Parathyroid adenoma (tissue), 2 donors: ENCODE measurements at regions not wholly inside any gene's neighbourhood (a gene's known extent, or its start where the extent isn't known, plus 50 kb on each side); places are given as distances from the start of the nearest gene placed in this dataset.
"Not testable (repeated sequence)": the region's sequence is repeated elsewhere in the genome, so short reads cannot be mapped to it uniquely, and the experiment has no call there.

Experiments
- H2AFZ ChIP-seq: fragments of 300-600 bp; sonication (generic); one replicate; pipeline ENCODE4 v1.7.0; 2017; ENCODE audit warnings: antibody characterized with exemption, mild to moderate bottlenecking
- H3K27ac ChIP-seq: fragments of 300-600 bp; sonication (generic); one replicate; pipeline ENCODE4 v1.7.0; 2017
- H3K27me3 ChIP-seq: fragments of 300-600 bp; sonication (generic); one replicate; pipeline ENCODE4 v1.7.0; 2017; ENCODE audit warnings: low read length; ENCODE audit not compliant: control insufficient read depth, insufficient read depth
- H3K36me3 ChIP-seq: fragments of 300-600 bp; sonication (generic); one replicate; pipeline ENCODE4 v1.7.0; 2017; ENCODE audit warnings: low read length; ENCODE audit not compliant: control insufficient read depth, insufficient read depth
- H3K4me1 ChIP-seq: fragments of 300-600 bp; sonication (generic); one replicate; pipeline ENCODE4 v1.7.0; 2017; ENCODE audit warnings: control low read depth
- H3K4me2 ChIP-seq: fragments of 300-600 bp; sonication (generic); one replicate; pipeline ENCODE4 v1.7.0; 2017; ENCODE audit warnings: low read length
- H3K4me3 ChIP-seq: fragments of 300-600 bp; sonication (generic); one replicate; pipeline ENCODE4 v1.7.0; 2017; ENCODE audit warnings: low read depth, low read length
- H3K79me2 ChIP-seq: fragments of 300-600 bp; sonication (generic); one replicate; pipeline ENCODE4 v1.7.0; 2017; ENCODE audit warnings: control low read depth
- H3K9ac ChIP-seq: fragments of 300-600 bp; sonication (generic); one replicate; pipeline ENCODE4 v1.7.0; 2017; ENCODE audit warnings: mild to moderate bottlenecking
- H3K9me3 ChIP-seq: fragments of 300-600 bp; sonication (generic); one replicate; pipeline ENCODE4 v1.7.0; 2017; ENCODE audit warnings: low read length; ENCODE audit not compliant: control insufficient read depth
- CTCF ChIP-seq: fragments of 300-600 bp; sonication (generic); IDR thresholded peaks from one replicate; pipeline ENCODE4 v1.7.0; 2017; ENCODE audit warnings: antibody characterized with exemption, mild to moderate bottlenecking
- donor health status: primary hyperparathyroidism.

- Histone ChIP-seq H3K79me2 (no peaks in the 10 kb centered on the region), H3K4me3 (no peak overlapping the region), H3K9ac (no peak overlapping the region), H3K4me1 (no peaks in the 10 kb centered on the region), H3K4me2 (no peak overlapping the region), H3K9me3 (no peaks in the 10 kb centered on the region), H3K27ac (no peak overlapping the region), H2AFZ (no peak overlapping the region), H3K36me3 (no peaks in the 10 kb centered on the region), H3K27me3 (no peaks in the 10 kb centered on the region)
- TF ChIP-seq CTCF, result no peak
Measured at GRCh38 chr12:42865282-42865681, 275.7 kb upstream of the PRICKLE1 start.

GRCh38 chr12:42862055-42862454 is 272.5 kb upstream of the PRICKLE1 start:
- H3K9ac ChIP-seq, result no peak overlapping the region
- no peak for TF ChIP-seq CTCF
- no peak overlapping the region for H3K4me2 ChIP-seq
- H3K36me3 ChIP-seq, result no peaks in the 10 kb centered on the region
- H3K4me3 ChIP-seq, result no peak overlapping the region
- no peaks in the 10 kb centered on the region for H3K4me1 ChIP-seq
- H3K9me3 ChIP-seq, result no peaks in the 10 kb centered on the region
- no peaks in the 10 kb centered on the region for H3K79me2 ChIP-seq
- H3K27ac ChIP-seq, result no peak overlapping the region
- no peak overlapping the region for H2AFZ ChIP-seq
- H3K27me3 ChIP-seq, result no peaks in the 10 kb centered on the region

- not testable (repeated sequence) for H3K79me2 ChIP-seq, H3K4me3 ChIP-seq, H3K4me1 ChIP-seq, H3K36me3 ChIP-seq, H3K27me3 ChIP-seq, H2AFZ ChIP-seq, H3K9ac ChIP-seq, H3K4me2 ChIP-seq, H3K9me3 ChIP-seq, H3K27ac ChIP-seq
Measured at GRCh38 chr12:42860331-42860730, 270.8 kb upstream of the PRICKLE1 start.

GRCh38 chr12:42859612-42860011 is 270.1 kb upstream of the PRICKLE1 start:
- no peaks in the 10 kb centered on the region for H3K36me3 ChIP-seq
- H3K27ac ChIP-seq, result no peak overlapping the region
- no peaks in the 10 kb centered on the region for H3K9me3 ChIP-seq
- H3K9ac ChIP-seq, result no peak overlapping the region
- TF ChIP-seq CTCF, result no peak
- H3K27me3 ChIP-seq, result no peaks in the 10 kb centered on the region
- no peak overlapping the region for H2AFZ ChIP-seq
- no peaks in the 10 kb centered on the region for H3K79me2 ChIP-seq
- H3K4me3 ChIP-seq, result no peak overlapping the region
- no peaks in the 10 kb centered on the region for H3K4me1 ChIP-seq
- no peak overlapping the region for H3K4me2 ChIP-seq

GRCh38 chr12:42857106-42857505 is 267.6 kb upstream of the PRICKLE1 start:
- H3K27me3 ChIP-seq, result no peaks in the 10 kb centered on the region
- no peaks in the 10 kb centered on the region for H3K36me3 ChIP-seq
- H3K4me2 ChIP-seq, result no peak overlapping the region
- H3K79me2 ChIP-seq, result no peaks in the 10 kb centered on the region
- no peaks in the 10 kb centered on the region for H3K4me1 ChIP-seq
- H3K9ac ChIP-seq, result no peak overlapping the region
- H3K27ac ChIP-seq, result no peak overlapping the region
- no peak overlapping the region for H3K4me3 ChIP-seq
- no peak overlapping the region for H2AFZ ChIP-seq
- no peaks in the 10 kb centered on the region for H3K9me3 ChIP-seq
- TF ChIP-seq CTCF, result no peak
